Neural cell (in vitro differentiated cells): ENCODE measurements at regions not wholly inside any gene's neighbourhood (a gene's known extent, or its start where the extent isn't known, plus 50 kb on each side); places are given as distances from the start of the nearest gene placed in this dataset.

Experiments used
- H2AFZ ChIP-seq: fragments of 200-600, 300-800 bp; sonication (generic), shearing (Covaris generic); 2 replicates; pipeline ENCODE4 v1.6.0; 2014; ENCODE audit warnings: low read depth, mild to moderate bottlenecking, antibody characterized with exemption, low read length, moderate library complexity
- H3F3A ChIP-seq: fragments of 200-600 bp; shearing (Covaris generic); 2 replicates; pipeline ENCODE4 v1.6.1; 2016; ENCODE audit warnings: mild to moderate bottlenecking, moderate library complexity, mixed read lengths, antibody characterized with exemption, low read length; ENCODE audit not compliant: insufficient read depth, poor library complexity, severe bottlenecking
- H3K27ac ChIP-seq: fragments of 200-600, 300-800 bp; sonication (generic), shearing (Covaris generic); 2 replicates; pipeline ENCODE4 v1.5.1; 2014; ENCODE audit warnings: mild to moderate bottlenecking, low read length, moderate library complexity
- H3K27me3 ChIP-seq: fragments of 300-800, 200-600 bp; sonication (generic), shearing (Covaris generic); 2 replicates; pipeline ENCODE4 v1.6.0; 2014; ENCODE audit warnings: mild to moderate bottlenecking, low read depth, low read length, moderate library complexity; ENCODE audit not compliant: insufficient read depth
- H3K36me3 ChIP-seq: fragments of 300-800, 200-600 bp; sonication (generic), shearing (Covaris generic); 2 replicates; pipeline ENCODE4 v1.5.1; 2014; ENCODE audit warnings: mild to moderate bottlenecking, antibody characterized with exemption, low read length, moderate library complexity; ENCODE audit not compliant: insufficient read depth
- H3K4me2 ChIP-seq: fragments of 300-800, 200-600 bp; sonication (generic), shearing (Covaris generic); 2 replicates; pipeline ENCODE4 v1.6.0; 2014; ENCODE audit warnings: mild to moderate bottlenecking, low read length
- H3K4me3 ChIP-seq: fragments of 300-800, 200-600 bp; sonication (generic), shearing (Covaris generic); 2 replicates; pipeline ENCODE4 v1.5.1; 2014; ENCODE audit warnings: mild to moderate bottlenecking, low read length, moderate library complexity
- H3K79me2 ChIP-seq: fragments of 200-600 bp; shearing (Covaris generic); replicated peaks from 2 replicates; pipeline ENCODE4 v1.6.0; 2014; ENCODE audit warnings: mild to moderate bottlenecking, low read length, moderate library complexity; ENCODE audit not compliant: insufficient read depth
- H3K9ac ChIP-seq: fragments of 300-800, 200-600 bp; sonication (generic), shearing (Covaris generic); 2 replicates; pipeline ENCODE4 v1.6.1; 2016; ENCODE audit warnings: mild to moderate bottlenecking, low read length, mixed read lengths
- H3K9me2 ChIP-seq: fragments of 200-600 bp; shearing (Covaris generic); 2 replicates; pipeline ENCODE4 v1.6.1; 2016; ENCODE audit warnings: mild to moderate bottlenecking, low read length, mixed read lengths; ENCODE audit not compliant: insufficient read depth
- H3K9me3 ChIP-seq: fragments of 200-600, 300-800 bp; sonication (generic), shearing (Covaris generic); 2 replicates; pipeline ENCODE4 v1.6.1; 2016; ENCODE audit warnings: mild to moderate bottlenecking, mixed run types, low read length, moderate library complexity, mixed read lengths
- H4K20me1 ChIP-seq: fragments of 200-600 bp; shearing (Covaris generic); 2 replicates; pipeline ENCODE4 v1.6.1; 2016; ENCODE audit warnings: mild to moderate bottlenecking, mixed run types; ENCODE audit not compliant: insufficient read depth
- CTCF ChIP-seq: fragments of 450-650 bp; IDR thresholded peaks from 2 replicates; pipeline ENCODE4 v1.5.1; 2014; ENCODE audit warnings: antibody characterized with exemption, mild to moderate bottlenecking, moderate library complexity; ENCODE audit not compliant: poor library complexity, severe bottlenecking
- EP300 ChIP-seq: fragments of 450-650 bp; conservative IDR thresholded peaks from 2 replicates; pipeline ENCODE4 v1.6.1; 2014; ENCODE audit warnings: antibody characterized with exemption, mild to moderate bottlenecking, moderate library complexity; ENCODE audit not compliant: poor library complexity, severe bottlenecking
- EZH2 ChIP-seq: fragments of 200-600, 300-800 bp; shearing (Covaris generic), sonication (generic); IDR thresholded peaks from 2 replicates; pipeline ENCODE4 v1.6.1; 2014; ENCODE audit warnings: antibody characterized with exemption, low read length, borderline replicate concordance, mild to moderate bottlenecking; ENCODE audit not compliant: insufficient read depth, poor library complexity, severe bottlenecking
- MXI1 ChIP-seq: fragments of 450-650 bp; conservative IDR thresholded peaks from 2 replicates; pipeline ENCODE4 v1.6.1; 2014; ENCODE audit warnings: antibody characterized with exemption, mild to moderate bottlenecking; ENCODE audit not compliant: poor library complexity, severe bottlenecking
- POLR2AphosphoS5 ChIP-seq: IDR thresholded peaks from 2 replicates; pipeline ENCODE4 v1.6.1; 2012
- RAD21 ChIP-seq: fragments of 450-650 bp; conservative IDR thresholded peaks from 2 replicates; pipeline ENCODE4 v1.6.1; 2014; ENCODE audit warnings: antibody characterized with exemption, mild to moderate bottlenecking, moderate library complexity
- SMC3 ChIP-seq: fragments of 450-650 bp; conservative IDR thresholded peaks from 2 replicates; pipeline ENCODE4 v1.6.1; 2014; ENCODE audit warnings: antibody characterized with exemption, mild to moderate bottlenecking, moderate library complexity; ENCODE audit not compliant: poor library complexity
- TAF1 ChIP-seq: IDR thresholded peaks from 2 replicates; pipeline ENCODE4 v1.6.1; 2012; ENCODE audit warnings: low read depth
- TF ChIP-seq, protein P1 (sequence below): IDR thresholded peaks from 2 replicates; pipeline ENCODE4 v1.6.1; 2012; ENCODE audit warnings: borderline replicate concordance

DNA sequence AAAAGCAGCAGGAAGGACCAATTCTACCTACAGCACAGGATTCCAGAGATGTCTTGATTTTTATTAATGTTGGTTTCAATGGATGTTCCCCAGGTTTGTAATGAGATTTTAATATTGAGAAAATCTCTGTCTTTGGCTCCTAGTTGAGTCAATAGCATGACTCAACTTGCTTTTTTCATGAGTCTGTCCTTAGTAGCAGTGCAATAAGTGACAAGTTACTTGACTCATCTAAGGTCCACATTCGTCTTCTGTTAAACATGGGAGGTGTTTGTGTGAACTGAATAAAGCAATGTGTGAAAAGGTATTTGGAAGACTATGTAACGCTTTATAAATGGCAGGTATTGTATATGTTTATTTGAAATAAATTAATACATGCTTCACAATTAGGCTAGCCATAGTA is 645.0 kb upstream of the PTBP2 start:
- Histone ChIP-seq H3K9ac (no peak overlapping the region), H3K36me3 (no peaks in the 10 kb centered on the region), H3K4me2 (no peak overlapping the region), H4K20me1 (no peaks in the 10 kb centered on the region), H3K79me2 (no peaks in the 10 kb centered on the region), H2AFZ (no peak overlapping the region), H3F3A (no peaks in the 10 kb centered on the region), H3K27me3 (no peaks in the 10 kb centered on the region), H3K9me3 (no peaks in the 10 kb centered on the region), H3K9me2 (no peaks in the 10 kb centered on the region), H3K27ac (no peak overlapping the region), H3K4me3 (no peak overlapping the region)
- TF ChIP-seq TAF1 (no peak), EP300 (no peak), RAD21 (no peak), EZH2 (no peak), CTCF (no peak), MXI1 (no peak), SMC3 (no peak), POLR2AphosphoS5 (no peak)
- TF ChIP-seq, protein P1, sequence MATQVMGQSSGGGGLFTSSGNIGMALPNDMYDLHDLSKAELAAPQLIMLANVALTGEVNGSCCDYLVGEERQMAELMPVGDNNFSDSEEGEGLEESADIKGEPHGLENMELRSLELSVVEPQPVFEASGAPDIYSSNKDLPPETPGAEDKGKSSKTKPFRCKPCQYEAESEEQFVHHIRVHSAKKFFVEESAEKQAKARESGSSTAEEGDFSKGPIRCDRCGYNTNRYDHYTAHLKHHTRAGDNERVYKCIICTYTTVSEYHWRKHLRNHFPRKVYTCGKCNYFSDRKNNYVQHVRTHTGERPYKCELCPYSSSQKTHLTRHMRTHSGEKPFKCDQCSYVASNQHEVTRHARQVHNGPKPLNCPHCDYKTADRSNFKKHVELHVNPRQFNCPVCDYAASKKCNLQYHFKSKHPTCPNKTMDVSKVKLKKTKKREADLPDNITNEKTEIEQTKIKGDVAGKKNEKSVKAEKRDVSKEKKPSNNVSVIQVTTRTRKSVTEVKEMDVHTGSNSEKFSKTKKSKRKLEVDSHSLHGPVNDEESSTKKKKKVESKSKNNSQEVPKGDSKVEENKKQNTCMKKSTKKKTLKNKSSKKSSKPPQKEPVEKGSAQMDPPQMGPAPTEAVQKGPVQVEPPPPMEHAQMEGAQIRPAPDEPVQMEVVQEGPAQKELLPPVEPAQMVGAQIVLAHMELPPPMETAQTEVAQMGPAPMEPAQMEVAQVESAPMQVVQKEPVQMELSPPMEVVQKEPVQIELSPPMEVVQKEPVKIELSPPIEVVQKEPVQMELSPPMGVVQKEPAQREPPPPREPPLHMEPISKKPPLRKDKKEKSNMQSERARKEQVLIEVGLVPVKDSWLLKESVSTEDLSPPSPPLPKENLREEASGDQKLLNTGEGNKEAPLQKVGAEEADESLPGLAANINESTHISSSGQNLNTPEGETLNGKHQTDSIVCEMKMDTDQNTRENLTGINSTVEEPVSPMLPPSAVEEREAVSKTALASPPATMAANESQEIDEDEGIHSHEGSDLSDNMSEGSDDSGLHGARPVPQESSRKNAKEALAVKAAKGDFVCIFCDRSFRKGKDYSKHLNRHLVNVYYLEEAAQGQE, result no peak

GRCh38 chr1:96079581-96079980 is 642.0 kb upstream of the PTBP2 start:
- H3K9me2 ChIP-seq, result no peaks in the 10 kb centered on the region
- H3K36me3 ChIP-seq, result no peaks in the 10 kb centered on the region
- no peaks in the 10 kb centered on the region for H3F3A ChIP-seq
- no peak overlapping the region for H3K4me2 ChIP-seq
- H3K27ac ChIP-seq, result no peak overlapping the region
- TF ChIP-seq SMC3, result no peak
- TF ChIP-seq, protein P1, result no peak
- H4K20me1 ChIP-seq, result no peaks in the 10 kb centered on the region
- H3K9me3 ChIP-seq, result no peaks in the 10 kb centered on the region
- no peaks in the 10 kb centered on the region for H3K27me3 ChIP-seq
- H3K79me2 ChIP-seq, result no peaks in the 10 kb centered on the region
- H2AFZ ChIP-seq, result no peak overlapping the region
- no peak overlapping the region for H3K4me3 ChIP-seq
- no peak overlapping the region for H3K9ac ChIP-seq
